GM12874 (cell line): ENCODE measurements at regions not wholly inside any gene's neighbourhood (a gene's known extent, or its start where the extent isn't known, plus 50 kb on each side); places are given as distances from the start of the nearest gene placed in this dataset.

Experiments
- CTCF ChIP-seq: IDR thresholded peaks from 2 replicates; pipeline ENCODE4 v1.5.1; 2011; ENCODE audit warnings: low read depth, mild to moderate bottlenecking, control low read depth, low read length, moderate library complexity; ENCODE audit not compliant: insufficient read depth

DNA sequence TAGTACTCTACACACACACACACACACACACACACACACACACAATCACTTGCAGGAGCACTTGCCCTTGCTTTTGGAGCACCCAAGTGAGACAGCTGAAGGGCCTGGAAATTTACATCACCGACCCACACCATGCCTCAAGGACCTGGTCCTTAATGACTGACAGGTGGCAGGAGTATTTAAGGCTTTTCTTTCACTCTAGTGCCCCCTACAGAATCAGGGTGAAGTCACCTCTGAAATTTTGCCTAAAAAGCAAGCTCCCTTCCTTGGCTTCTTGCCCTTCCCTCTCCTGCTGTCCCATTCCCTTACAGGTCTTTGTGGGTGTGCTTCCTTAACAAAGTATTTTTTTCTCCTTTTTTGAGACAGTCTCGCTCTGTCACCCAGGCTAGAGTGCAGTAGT, 353.5 kb upstream of the IRAK1BP1 start:
- TF ChIP-seq CTCF = no peak

GRCh38 chr6:78515271-78515670, 352.1 kb upstream of the IRAK1BP1 start:
- no peak for TF ChIP-seq CTCF

GRCh38 chr6:78517399-78517798, 350.0 kb upstream of the IRAK1BP1 start:
- TF ChIP-seq CTCF = no peak

DNA sequence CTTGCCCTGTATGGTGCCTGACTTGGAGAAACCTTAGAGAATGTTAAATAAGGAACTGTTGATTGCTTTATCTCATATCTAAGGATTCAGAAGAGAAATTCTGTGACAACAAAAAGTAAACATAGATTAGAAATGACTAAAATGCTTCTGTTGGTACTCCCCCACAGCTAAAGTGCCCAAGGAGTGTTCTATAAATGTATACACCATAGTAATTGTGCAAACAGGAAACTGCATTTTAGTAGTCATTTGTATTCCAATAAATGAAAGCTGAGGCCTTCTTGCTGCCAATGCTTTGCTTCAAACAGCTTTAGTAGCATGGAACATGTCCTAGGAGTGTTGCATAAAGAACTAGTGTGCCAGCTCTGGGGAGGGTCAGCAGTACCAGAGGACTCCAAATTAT, 343.7 kb upstream of the IRAK1BP1 start:
- TF ChIP-seq CTCF = no peak

- no peak for TF ChIP-seq CTCF
These were observed 341.4 kb upstream of the IRAK1BP1 start for GRCh38 chr6:78525976-78526375.

GRCh38 chr6:78526432-78526831, 340.9 kb upstream of the IRAK1BP1 start:
- TF ChIP-seq CTCF = no peak

DNA sequence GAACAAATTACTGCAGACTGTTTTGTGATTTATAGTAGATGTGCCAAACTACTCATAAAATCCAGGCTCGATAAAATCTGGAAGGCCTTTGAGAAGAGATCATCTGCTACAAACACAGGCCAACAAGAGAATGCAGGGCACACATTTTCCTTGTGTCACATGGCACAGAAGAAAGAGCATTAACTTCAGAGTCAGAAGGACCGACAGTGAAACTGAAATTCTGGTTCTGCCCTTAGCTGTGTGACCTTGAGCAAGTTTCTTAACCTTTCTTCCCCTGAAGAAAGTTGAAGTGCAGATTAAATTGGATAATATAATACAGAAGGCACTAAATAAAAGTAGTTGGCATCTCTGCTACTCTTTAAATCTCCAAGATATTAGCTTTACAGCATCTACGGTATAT, 338.4 kb upstream of the IRAK1BP1 start:
- TF ChIP-seq CTCF = no peak

- TF ChIP-seq CTCF = no peak
These were observed 337.1 kb upstream of the IRAK1BP1 start for GRCh38 chr6:78530208-78530607.
